CD4-positive, alpha-beta T cell treated with Interleukin-6 for 4 hours (primary cell): ENCODE measurements at regions not wholly inside any gene's neighbourhood (a gene's known extent, or its start where the extent isn't known, plus 50 kb on each side); places are given as distances from the start of the nearest gene placed in this dataset.
"Not testable (repeated sequence)": the region's sequence is repeated elsewhere in the genome, so short reads cannot be mapped to it uniquely, and the experiment has no call there.

Experiments used
- DNase-seq: peaks from one replicate; pipeline ENCODE4 v3.0.0-alpha.2; 2020; ENCODE audit warnings: mixed read lengths

GRCh38 chr2:8430628-8431027 is 251.2 kb upstream of the ID2 start:
- no peak for DNase-seq

GRCh38 chr2:8431446-8432125 is 250.3 kb upstream of the ID2 start:
- DNase-seq = no peak

- DNase-seq = no peak
Observed at GRCh38 chr2:8432706-8433336, 249.0 kb upstream of the ID2 start.

- DNase-seq = no peak
Observed at GRCh38 chr2:8433390-8433789, 248.5 kb upstream of the ID2 start.

- no peak for DNase-seq
Observed at GRCh38 chr2:8435608-8436007, 246.2 kb upstream of the ID2 start.

GRCh38 chr2:8436585-8436984 is 245.3 kb upstream of the ID2 start:
- DNase-seq = no peak

- no peak for DNase-seq
Observed at GRCh38 chr2:8437228-8437948, 244.5 kb upstream of the ID2 start.

GRCh38 chr2:8437949-8438400 is 243.9 kb upstream of the ID2 start:
- DNase-seq = no peak

- no peak for DNase-seq
Observed at GRCh38 chr2:8438476-8438875, 243.4 kb upstream of the ID2 start.

GRCh38 chr2:8438996-8439395 is 242.9 kb upstream of the ID2 start:
- DNase-seq = no peak

GRCh38 chr2:8440029-8440778 is 241.7 kb upstream of the ID2 start:
- DNase-seq = no peak

GRCh38 chr2:8441371-8441770 is 240.5 kb upstream of the ID2 start:
- DNase-seq = no peak

GRCh38 chr2:8441986-8442385 is 239.9 kb upstream of the ID2 start:
- no peak for DNase-seq

- DNase-seq = no peak
Observed at GRCh38 chr2:8442833-8443486, 238.9 kb upstream of the ID2 start.

GRCh38 chr2:8445580-8445979 is 236.3 kb upstream of the ID2 start:
- no peak for DNase-seq

- not testable (repeated sequence) for DNase-seq
Observed at GRCh38 chr2:8446751-8447150, 235.1 kb upstream of the ID2 start.

GRCh38 chr2:8447610-8448221 is 234.1 kb upstream of the ID2 start:
- no peak for DNase-seq

- DNase-seq = no peak
Observed at GRCh38 chr2:8448824-8449556, 232.9 kb upstream of the ID2 start.

- DNase-seq = no peak
Observed at GRCh38 chr2:8451273-8451672, 230.6 kb upstream of the ID2 start.

GRCh38 chr2:8452296-8452695 is 229.6 kb upstream of the ID2 start:
- DNase-seq = no peak
